ENCODE measurements at regions not wholly inside any gene's neighbourhood (a gene's known extent, or its start where the extent isn't known, plus 50 kb on each side); places are given as distances from the start of the nearest gene placed in this dataset.

DNA sequence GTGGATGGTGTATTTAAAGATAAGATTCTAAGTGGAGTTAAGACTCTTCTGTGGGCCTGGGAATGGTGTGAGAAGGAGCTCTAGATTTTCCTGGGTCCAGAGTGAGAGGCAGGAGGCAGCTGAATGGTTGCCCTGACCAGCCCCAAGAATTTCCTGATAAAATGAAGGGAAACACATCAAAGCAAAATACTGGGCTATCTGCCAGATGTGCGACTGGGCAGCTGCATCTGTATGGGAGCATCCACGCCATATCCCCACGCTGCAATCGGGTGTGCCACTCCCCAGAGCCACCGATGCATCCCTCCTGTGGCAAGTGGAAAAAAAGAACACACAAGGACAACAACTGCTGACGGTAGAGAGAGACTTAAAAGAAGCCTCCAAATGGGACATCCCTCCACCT lies 84.3 kb upstream of the COX10 start:
- TF ChIP-seq CTCF (IDR thresholded peaks at IDR 0.05) = no peak
- no peak for TF ChIP-seq POLR2A (IDR thresholded peaks at IDR 0.05)
- TF ChIP-seq POLR2AphosphoS5 (IDR thresholded peaks at IDR 0.05) = no peak
- TF ChIP-seq EP300 (IDR thresholded peaks at IDR 0.05) = no peak

All from gastroesophageal sphincter (tissue), 3 donors.